OCI-LY3 (cell line): ENCODE measurements at regions not wholly inside any gene's neighbourhood (a gene's known extent, or its start where the extent isn't known, plus 50 kb on each side); places are given as distances from the start of the nearest gene placed in this dataset.

Experiments
- CTCF ChIP-seq: fragments of 200-600, 300-600 bp; sonication (generic); IDR thresholded peaks from 2 replicates; pipeline ENCODE4 v1.5.1; 2014; ENCODE audit warnings: antibody characterized with exemption, low read length, low read depth
- EZH2phosphoT487 ChIP-seq: fragments of 200-600 bp; shearing (Covaris generic); IDR thresholded peaks from 2 replicates; pipeline ENCODE4 v1.6.1; 2018; ENCODE audit warnings: antibody characterized with exemption, mixed run types, low read depth

GRCh38 chr12:118536306-118536906, 160.1 kb downstream of the SUDS3 start:
- no peak for TF ChIP-seq CTCF
- no peak for TF ChIP-seq EZH2phosphoT487
